CD4-positive, alpha-beta T cell treated with Interleukin-6 for 4 hours (primary cell): ENCODE measurements at regions not wholly inside any gene's neighbourhood (a gene's known extent, or its start where the extent isn't known, plus 50 kb on each side); places are given as distances from the start of the nearest gene placed in this dataset.

Source experiments
- DNase-seq: peaks from one replicate; pipeline ENCODE4 v3.0.0-alpha.2; 2020; ENCODE audit warnings: mixed read lengths

- DNase-seq, result no peak
These were observed 707.2 kb upstream of the ADAMTS5 start for GRCh38 chr21:27674041-27674615.

DNA sequence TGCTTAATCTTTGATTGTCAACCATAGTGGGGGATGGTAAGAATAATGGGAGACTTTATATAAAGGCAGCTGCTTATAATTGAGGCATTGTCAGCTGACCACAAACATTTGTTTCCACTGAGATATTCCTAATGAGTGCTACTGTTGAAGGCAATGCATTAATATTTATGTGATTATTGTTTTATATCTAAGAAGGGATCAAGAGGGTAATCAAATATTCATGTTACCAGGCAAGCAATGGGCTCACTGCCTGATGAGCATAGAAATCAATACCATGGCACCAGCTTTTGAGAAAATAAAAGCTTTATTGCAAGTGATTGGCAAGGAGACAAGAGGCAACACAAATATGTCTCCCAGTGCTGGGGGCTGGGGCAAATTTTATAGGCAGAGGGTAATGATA, 706.7 kb upstream of the ADAMTS5 start:
- DNase-seq, result no peak

DNA sequence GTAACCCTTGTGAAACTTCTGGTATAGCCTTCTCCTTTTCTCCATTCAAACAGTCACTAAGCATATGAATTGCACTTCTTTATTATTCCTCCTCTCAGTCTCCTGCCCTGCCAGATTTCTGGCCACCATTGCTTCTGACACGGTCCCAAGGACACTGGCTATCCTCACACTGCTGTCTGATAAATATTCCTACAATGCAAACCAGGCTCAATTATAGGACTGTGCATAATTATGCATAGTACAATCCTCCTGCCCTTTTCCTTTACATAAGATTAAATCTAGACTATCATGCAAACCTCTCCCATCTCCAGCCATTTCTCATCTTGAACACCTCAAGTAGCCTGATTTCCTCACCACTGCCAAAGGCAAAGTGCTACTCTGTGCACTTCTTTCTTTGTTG, 704.3 kb upstream of the ADAMTS5 start:
- DNase-seq, result no peak

- DNase-seq, result no peak
These were observed 686.6 kb upstream of the ADAMTS5 start for GRCh38 chr21:27653481-27653880.

DNA sequence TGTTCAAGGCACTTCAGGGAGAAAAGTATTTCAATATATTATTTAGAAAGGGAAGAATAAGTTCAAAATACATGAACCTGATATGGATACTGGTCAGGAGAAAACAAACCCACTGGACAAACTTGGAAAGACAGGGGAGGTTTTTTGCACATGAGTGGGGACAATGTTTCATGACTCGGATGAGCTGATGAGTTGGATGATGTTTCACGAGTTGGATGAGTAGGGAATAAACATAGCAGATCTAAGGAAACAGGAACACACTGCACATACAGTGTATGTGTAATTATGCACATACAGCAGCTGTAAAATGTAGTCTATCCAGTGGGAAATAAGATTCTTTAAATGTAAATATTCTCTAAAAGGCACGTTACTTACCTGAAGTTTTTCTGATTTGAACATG, 682.9 kb upstream of the ADAMTS5 start:
- no peak for DNase-seq

GRCh38 chr21:27649323-27649722, 682.4 kb upstream of the ADAMTS5 start:
- no peak for DNase-seq

DNA sequence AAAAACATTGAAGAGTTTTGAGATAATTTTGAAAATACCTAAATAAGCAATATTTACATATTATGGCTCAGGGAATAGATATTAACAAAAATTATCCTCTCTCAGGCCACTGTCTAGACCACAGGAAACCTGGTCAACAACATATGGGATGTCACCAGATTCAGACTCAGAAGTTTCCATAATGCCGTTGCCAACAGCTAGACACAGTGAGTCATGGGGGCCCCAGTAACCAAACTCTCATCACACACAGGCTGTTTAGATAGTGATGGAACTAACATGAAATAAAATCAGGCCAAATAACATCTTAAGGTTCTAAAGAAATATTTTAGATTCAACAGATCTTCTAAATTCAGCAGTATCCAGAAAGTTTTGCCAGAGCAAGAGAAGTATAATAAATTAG, 681.7 kb upstream of the ADAMTS5 start:
- no peak for DNase-seq

DNA sequence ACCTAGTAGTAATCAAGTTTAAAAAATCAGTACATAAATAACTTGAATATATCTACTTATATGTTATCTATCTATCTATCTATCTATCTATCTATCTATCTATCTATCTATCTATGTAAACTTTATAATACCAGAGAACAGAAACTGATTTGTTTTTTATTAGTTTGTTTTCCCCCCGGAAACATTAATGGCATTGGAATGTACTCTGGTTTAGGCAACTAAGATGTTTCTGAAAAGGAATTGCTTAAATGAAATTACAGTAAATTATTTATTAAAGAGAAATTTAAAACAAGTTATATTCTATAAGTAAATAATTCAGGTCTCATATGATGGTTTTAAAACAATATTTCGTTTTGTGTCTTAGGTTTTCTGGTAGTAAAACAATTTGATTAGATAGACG, 681.0 kb upstream of the ADAMTS5 start:
- no peak for DNase-seq

- no peak for DNase-seq
These were observed 680.5 kb upstream of the ADAMTS5 start for GRCh38 chr21:27647401-27647800.

DNA sequence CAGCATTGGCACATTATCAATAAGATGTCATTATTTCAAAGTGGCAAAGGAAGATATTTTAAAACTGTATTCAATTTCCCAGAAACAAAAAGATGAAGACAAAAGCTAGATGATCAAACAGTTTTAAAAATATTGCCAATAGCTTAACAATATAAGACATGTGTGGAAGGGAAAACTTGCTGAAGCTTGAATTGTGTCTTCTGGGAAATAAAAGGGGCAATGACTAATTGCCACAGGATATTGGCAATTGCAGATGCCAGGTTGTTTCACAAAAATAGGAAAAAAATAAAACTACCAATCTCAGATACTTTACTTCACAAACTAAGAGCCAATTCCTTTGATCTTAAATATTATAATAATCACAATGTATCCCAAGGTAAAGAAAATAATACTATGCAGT, 679.8 kb upstream of the ADAMTS5 start:
- no peak for DNase-seq

GRCh38 chr21:27646056-27646455, 679.2 kb upstream of the ADAMTS5 start:
- no peak for DNase-seq

DNA sequence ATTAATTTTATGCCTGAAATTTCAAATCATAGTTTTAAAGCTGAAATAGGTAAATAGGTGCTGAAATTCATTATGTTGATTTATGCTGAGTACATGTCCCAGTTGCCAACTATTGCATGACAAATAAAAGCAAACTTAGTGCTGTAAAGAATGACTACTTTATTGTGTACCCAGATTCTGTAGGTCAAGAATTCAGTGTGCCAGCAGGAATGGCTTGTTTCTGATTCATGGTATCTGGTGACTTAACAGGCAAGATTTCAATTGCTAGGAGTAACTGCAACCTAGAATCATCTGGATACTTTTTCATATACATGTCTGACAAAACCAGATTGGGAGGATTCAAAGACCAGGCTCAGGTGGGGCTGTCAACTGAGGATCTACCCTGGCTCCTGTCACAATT, 678.4 kb upstream of the ADAMTS5 start:
- DNase-seq, result no peak

- no peak for DNase-seq
These were observed 676.4 kb upstream of the ADAMTS5 start for GRCh38 chr21:27643326-27643725.

- DNase-seq, result no peak
These were observed 672.4 kb upstream of the ADAMTS5 start for GRCh38 chr21:27639286-27639685.

- DNase-seq, result no peak
These were observed 669.8 kb upstream of the ADAMTS5 start for GRCh38 chr21:27636656-27637055.

- no peak for DNase-seq
These were observed 666.7 kb upstream of the ADAMTS5 start for GRCh38 chr21:27633631-27634030.

- no peak for DNase-seq
These were observed 664.6 kb upstream of the ADAMTS5 start for GRCh38 chr21:27631471-27631870.

- DNase-seq, result no peak
These were observed 655.7 kb upstream of the ADAMTS5 start for GRCh38 chr21:27622631-27623030.

DNA sequence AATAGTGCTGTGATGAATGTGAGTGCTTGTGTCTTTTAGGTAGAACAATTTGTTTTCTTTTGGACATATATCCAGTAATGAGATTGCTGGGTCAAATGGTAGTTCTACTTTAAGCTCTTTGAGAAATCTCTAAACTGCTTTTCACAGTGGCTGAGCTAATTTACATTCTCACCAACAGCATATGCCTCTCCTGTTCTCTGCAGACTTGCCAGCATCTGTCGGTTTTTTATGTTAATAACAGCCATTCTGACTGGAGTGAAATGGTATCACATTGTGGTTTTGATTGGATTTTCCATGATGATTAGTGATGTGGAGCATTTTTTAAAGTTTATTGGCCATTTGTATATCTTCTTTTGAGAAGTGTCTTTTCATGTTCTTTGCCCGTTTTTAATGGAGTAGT, 647.3 kb upstream of the ADAMTS5 start:
- DNase-seq, result no peak

GRCh38 chr21:27606422-27606821, 639.5 kb upstream of the ADAMTS5 start:
- no peak for DNase-seq

DNA sequence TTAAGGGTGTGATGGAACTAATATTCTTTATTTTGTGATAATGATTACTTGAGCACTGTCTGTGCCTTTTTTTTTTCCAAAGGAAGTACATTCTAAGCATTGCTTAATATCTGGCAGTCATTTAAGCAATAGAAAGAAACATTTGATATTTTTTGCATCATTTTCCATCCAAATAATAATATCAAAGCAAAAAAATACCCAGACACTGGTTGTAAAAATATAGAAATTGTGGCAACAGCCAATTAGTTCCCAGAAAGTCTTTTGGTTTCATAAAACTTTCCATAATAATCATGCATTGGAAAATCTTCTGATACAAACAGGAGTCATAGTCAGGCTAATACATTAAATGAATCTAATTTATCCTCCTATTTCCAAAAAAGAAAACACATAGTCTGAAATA, 629.3 kb upstream of the ADAMTS5 start:
- no peak for DNase-seq

- no peak for DNase-seq
These were observed 628.8 kb upstream of the ADAMTS5 start for GRCh38 chr21:27595716-27596115.

DNA sequence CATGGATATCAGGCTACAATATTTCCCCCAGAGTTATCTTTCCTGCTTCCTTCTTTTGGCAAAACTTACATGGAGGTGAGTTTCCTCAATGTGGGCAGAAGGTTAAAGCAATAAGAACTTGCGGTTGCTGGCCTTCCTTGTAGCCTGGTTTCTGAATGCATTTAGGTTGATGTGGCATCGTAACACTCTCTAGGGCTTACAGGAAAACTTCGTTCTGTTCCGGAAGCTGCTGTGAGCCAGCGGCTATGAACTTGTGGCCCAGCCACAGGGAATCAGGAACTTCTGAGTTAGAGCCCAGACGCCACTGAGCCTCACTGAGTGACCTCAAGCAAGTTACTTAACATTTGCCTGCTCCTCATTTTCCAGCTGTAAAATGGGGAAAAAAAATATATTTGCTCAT, 623.4 kb upstream of the ADAMTS5 start:
- DNase-seq, result no peak

GRCh38 chr21:27589781-27590180, 622.9 kb upstream of the ADAMTS5 start:
- DNase-seq, result no peak

- no peak for DNase-seq
These were observed 620.1 kb upstream of the ADAMTS5 start for GRCh38 chr21:27586986-27587385.

DNA sequence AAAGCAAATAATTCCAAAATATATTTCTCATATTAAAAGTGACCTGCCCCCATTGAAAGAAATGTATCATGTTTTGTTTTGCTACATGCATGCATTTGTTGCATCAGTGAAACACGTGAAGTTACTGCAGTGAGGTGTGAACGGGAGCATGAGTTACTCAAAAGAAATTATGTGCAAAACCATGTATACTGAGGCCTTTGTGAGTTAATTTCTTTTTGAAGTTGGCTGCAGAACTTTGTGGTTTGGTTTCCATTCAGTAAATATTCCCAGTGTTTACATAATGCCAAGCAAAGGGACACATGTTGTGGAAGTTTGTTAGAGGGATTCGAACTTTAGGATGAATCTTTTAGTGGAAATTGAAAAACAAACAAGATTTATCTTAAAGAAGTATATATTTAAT, 619.4 kb upstream of the ADAMTS5 start:
- no peak for DNase-seq
